DLD1 (cell line): ENCODE measurements at regions not wholly inside any gene's neighbourhood (a gene's known extent, or its start where the extent isn't known, plus 50 kb on each side); places are given as distances from the start of the nearest gene placed in this dataset.

Source experiments
- in situ Hi-C: cut with HindIII; loops from 2 replicates; pipeline ENCODE4 v1.10.0; 2017; ENCODE audit warnings: low sequenced_read_pairs

GRCh38 chr3:194075088-194075615 is 60.8 kb upstream of the HES1 start:
- in situ Hi-C loops = no loop called here

GRCh38 chr3:194075802-194076460 is 60.0 kb upstream of the HES1 start:
- in situ Hi-C loops = no loop called here

GRCh38 chr3:194076475-194076874 is 59.5 kb upstream of the HES1 start:
- in situ Hi-C loops = no loop called here

GRCh38 chr3:194077602-194078001 is 58.3 kb upstream of the HES1 start:
- in situ Hi-C loops = no loop called here

- in situ Hi-C loops = no loop called here
Measured at GRCh38 chr3:194078045-194078821, 57.7 kb upstream of the HES1 start.

- in situ Hi-C loops = no loop called here
Measured at GRCh38 chr3:194079702-194080172, 56.2 kb upstream of the HES1 start.

GRCh38 chr3:194080436-194080835 is 55.5 kb upstream of the HES1 start:
- in situ Hi-C loops = no loop called here

- in situ Hi-C loops = no loop called here
Measured at GRCh38 chr3:194080913-194081800, 54.8 kb upstream of the HES1 start.

GRCh38 chr3:194081826-194082225 is 54.1 kb upstream of the HES1 start:
- in situ Hi-C loops = no loop called here

- in situ Hi-C loops = no loop called here
Measured at GRCh38 chr3:194082743-194083636, 53.0 kb upstream of the HES1 start.

GRCh38 chr3:194083637-194084224 is 52.2 kb upstream of the HES1 start:
- in situ Hi-C loops = no loop called here

- in situ Hi-C loops = no loop called here
Measured at GRCh38 chr3:194084284-194084683, 51.7 kb upstream of the HES1 start.
